ENCODE measurements at regions not wholly inside any gene's neighbourhood (a gene's known extent, or its start where the extent isn't known, plus 50 kb on each side); places are given as distances from the start of the nearest gene placed in this dataset.

DNA sequence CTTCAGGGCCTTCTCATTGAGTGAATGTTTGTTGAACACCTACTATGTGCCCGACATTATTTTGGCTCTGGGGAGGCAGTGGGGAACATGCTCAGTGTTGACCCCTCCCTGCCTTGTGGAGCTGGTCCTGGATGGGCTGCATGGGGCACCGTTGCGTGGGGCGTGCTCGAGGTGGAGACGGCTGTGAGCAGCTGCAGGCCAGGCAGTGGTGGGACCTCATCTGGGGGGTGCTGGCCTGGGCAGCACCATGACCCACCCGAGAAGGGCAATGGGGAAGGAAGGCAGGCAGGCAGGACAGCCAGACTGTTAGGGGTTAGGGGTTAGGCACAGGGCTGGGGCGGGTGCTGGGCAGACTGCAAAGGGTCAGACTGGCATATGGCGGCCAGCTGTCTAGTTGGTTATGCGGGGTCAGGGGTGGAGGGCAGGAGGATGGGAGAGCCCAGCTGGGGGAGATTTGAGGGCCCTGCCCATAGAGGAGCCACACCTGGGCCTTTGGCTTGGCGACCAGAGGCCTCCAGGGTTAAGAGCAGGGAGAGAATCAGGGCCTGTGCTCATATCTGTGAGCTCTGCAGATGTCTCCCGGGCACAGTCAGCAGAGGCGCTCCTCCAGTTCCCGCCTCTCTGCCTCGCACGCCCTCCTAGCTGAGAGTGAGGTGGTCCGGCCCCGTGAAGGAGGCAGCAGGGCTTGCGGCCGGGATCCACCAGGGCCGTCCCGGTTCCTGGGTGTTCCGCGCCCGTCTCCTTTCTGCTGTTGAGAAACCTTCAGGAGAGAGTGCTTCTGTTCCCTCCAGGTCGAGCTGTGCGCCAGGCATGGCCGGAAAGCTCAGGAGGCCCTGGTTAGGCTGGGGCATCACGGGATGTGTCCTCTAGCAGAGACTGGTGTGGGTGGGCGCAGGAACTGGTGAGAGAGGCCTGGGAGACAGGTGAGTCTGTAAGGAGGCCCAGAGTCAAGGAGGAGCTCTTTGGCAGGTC, 73.3 kb downstream of the RGS12 start:
- no peak for TF ChIP-seq EZH2 (IDR thresholded peaks at IDR 0.05)
- no peak for TF ChIP-seq POLR2AphosphoS5 (IDR thresholded peaks at IDR 0.05; ENCODE audit: borderline replicate concordance, low read depth, low read length)

All from SK-N-MC (cell line).